ENCODE measurements at regions not wholly inside any gene's neighbourhood (a gene's known extent, or its start where the extent isn't known, plus 50 kb on each side); places are given as distances from the start of the nearest gene placed in this dataset.
A peak's percentile ranks its signal among the peaks of the same experiment; 100 is the strongest.
"Not testable (repeated sequence)": the region's sequence is repeated elsewhere in the genome, so short reads cannot be mapped to it uniquely, and the experiment has no call there.

- DNase-seq (ENCODE audit: low read depth in 3 of 3), result no peak
Measured at GRCh38 chr1:234902774-234903547, 225.7 kb downstream of the TOMM20 start.

DNA sequence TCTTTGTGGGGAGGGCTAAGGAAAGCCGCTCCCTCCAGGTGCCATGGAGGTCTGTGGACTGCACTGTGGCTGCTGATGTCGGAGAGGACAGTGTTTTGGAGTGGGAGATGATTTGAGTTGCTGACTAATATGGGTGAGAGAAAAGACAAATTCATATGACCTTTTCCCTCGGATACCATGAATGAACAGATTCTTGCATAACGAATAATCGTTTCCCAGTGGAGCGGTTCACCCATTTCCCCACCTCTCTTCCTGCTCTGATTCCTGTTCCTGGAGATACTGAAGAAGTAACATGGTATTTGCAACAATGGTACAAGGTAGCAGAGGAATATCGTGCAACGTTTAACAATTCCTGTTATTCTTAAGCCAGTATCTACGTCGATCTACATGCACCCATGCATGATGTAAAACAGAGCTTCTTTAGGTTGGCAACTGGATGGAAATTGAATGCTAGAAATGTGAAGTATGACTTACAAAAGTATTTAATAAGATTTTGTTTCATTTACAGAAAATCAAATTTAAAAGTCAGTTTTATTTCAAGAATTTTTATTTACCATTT lies 227.1 kb downstream of the TOMM20 start:
- DNase-seq (ENCODE audit: low read depth in 3 of 3), result no peak

DNA sequence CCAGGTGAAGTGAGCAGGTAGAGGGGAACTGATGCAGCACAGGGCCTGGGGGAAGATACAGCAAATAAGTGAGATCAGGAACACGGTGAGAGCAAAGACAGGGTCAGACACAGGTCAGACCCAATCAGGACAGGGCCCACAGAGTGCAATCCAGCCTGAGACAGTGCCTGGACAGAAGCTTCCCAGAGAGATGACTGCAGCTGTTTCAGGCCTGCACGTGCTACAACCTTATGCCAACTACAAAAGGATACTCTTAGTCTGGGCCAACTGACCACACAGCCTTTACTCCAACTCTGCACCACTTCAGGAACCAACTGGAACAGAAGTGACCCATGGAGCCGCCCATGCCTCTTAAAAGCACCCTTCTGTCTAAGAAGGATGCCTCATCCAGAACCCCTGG lies 228.0 kb downstream of the TOMM20 start:
- DNase-seq (ENCODE audit: low read depth in 3 of 3), result no peak

DNA sequence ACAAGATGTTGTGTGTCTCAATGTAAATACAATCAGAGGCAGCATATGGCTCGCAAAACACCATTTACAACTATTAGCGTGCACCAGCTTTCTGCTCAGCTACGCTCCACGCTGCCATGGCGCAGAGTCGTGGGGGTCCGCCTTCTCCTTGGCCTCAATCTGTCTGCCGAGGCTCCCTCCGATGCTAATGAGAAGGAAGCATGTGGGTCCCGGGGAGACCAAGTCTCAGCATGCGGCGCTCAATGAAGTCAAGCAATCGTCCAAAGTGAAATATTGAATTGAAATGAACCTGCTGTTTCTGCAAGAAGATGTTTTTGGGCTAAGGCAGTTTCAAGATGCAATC lies 228.9 kb downstream of the TOMM20 start:
- no peak for DNase-seq (ENCODE audit: low read depth in 3 of 3)

DNA sequence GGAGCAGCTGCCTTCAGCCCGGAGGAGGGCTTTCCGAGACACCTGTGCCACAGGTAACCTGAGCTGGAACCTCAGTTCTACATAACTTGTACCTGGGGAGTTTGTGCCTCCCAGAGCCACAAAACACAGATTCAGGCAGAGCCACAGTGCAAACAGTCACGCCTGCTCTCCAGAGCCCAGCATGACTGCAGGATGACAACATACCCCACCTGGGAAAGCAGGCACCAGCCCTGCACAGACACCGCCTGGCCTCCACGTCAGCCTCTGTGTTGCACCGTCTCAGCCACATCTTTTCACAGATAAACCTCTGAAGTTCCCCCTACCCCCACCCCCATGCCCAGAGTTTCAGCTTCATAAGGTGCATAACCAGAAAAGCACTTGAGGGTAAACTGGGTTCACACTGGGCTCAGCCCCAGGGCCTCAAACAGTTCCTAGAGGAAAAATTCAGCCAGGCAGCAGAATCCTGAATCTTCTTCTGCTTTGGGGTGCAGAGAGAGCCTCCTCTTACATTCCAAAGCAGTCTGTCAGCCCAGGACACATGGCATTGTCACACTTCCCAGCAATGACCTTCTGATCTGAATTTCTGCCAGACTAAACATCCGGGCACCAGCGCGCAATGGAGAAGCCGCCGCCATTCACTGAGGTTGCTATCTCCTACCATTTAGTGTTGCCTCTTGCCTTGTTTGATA lies 229.5 kb downstream of the TOMM20 start:
- DNase-seq (ENCODE audit: low read depth in 3 of 3), result no peak

GRCh38 chr1:234898455-234899033 lies 230.1 kb downstream of the TOMM20 start:
- no peak for DNase-seq (ENCODE audit: low read depth in 3 of 3)

GRCh38 chr1:234897754-234898454 lies 230.7 kb downstream of the TOMM20 start:
- no peak for DNase-seq (ENCODE audit: low read depth in 3 of 3)

GRCh38 chr1:234897390-234897749 lies 231.3 kb downstream of the TOMM20 start:
- DNase-seq (ENCODE audit: low read depth in 3 of 3), result no peak

GRCh38 chr1:234896477-234897389 lies 231.9 kb downstream of the TOMM20 start:
- DNase-seq (ENCODE audit: low read depth in 3 of 3), result no peak

DNA sequence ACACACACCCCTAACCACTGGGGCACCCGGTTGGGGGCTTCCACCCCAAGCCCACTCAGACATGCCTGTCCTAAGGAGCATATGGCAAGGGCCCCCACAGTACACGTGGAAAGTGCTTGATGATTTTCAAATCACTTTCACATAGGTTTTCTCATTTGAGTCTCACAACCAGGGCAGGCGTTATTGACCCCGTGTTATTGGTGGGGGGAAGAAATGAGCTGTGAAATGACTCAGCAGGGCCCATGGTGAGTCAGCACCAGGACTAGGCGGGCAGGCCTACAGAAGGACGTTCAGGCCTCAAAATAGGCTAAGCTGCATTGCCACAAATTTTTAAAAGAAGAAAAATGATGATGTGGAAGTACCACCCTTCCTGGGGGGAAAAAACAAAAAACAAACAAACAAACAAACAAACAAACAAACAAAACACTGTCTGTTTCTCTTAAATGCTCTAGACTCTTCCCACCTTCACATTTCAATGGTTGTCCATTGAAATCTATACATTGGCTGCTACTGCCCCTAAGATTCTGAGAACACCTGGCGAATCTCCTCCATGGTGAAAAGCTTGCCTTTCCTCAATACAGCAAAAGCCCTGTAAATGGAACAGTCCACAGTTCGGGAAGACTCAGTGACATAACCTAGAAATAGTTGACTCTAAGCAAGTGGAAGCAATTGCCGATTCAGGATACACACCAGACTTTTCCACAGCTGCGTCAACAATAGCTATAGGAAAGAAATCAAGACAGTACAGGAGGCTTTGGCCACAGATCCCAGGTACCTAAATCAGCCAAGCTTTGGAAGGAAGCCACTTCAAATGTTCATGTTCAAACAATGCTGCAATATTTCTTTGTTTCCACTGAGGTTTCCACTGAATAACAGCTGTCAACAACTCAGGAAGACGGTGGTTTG lies 234.7 kb downstream of the TOMM20 start:
- DNase-seq (ENCODE audit: low read depth in 3 of 3), result peak in 2 of 3 experiments; percentile 18 to 53

DNA sequence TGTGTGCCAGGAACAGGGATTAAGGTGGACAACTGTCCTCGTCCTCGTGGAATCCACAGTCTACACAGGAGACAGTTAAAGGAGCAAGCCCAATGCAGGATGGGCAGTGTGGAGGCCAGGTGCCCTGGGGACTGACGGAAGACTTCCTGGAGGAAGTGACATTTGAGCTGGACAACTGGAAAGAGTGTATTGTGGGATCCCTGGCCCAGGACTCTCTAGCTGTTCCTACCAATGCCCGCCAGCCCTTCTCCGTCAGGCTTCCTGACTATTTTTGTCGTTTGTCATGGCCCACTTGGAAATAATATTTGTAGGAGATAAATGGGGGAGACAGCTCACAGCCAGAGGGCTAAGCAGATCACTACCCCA lies 235.3 kb downstream of the TOMM20 start:
- no peak for DNase-seq (ENCODE audit: low read depth in 3 of 3)

DNA sequence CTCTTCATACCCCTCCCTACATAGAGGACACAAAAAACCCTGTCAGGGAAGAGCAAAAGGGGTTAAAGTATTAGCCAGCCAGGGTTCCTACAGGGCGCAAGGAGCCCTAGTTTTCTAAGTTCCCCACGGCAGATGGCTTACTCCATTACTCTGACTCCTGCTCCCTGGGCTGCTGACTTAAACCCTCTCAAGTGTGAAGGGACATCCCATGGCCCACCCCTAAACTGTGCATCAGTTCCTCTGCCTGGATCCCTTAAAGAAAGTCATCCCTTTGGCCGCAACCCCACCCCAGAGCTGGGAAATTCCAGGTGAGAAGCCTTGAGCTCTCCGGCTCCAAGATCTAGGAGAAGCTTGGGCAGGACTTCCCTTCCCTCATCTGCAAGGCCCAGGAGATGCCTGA lies 236.0 kb downstream of the TOMM20 start:
- DNase-seq (ENCODE audit: low read depth in 3 of 3), result no peak

GRCh38 chr1:234891427-234891826 lies 237.2 kb downstream of the TOMM20 start:
- DNase-seq (ENCODE audit: low read depth in 3 of 3), result no peak

GRCh38 chr1:234889643-234890042 lies 239.0 kb downstream of the TOMM20 start:
- DNase-seq (ENCODE audit: low read depth in 3 of 3), result no peak

DNA sequence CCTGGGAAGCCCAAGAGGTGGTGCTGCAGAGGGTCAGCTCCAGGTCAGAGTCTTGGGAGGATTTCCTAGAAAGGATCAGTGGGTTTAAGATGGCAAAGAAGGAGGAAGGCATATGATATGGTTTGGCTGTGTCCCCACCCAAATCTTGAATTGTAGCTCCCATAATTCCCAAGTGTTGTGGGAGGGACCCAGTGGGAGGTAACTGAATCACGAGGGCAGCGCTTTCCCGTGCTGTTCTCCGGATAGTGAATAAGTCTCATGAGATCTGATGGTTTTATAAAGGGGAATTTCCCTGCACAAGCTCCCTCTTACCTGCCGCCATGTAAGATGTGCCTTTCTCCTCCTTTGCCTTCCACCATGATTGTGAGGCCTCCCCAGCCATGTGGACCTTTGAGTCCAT lies 240.4 kb downstream of the TOMM20 start:
- not testable (repeated sequence) for DNase-seq (ENCODE audit: low read depth in 3 of 3)

DNA sequence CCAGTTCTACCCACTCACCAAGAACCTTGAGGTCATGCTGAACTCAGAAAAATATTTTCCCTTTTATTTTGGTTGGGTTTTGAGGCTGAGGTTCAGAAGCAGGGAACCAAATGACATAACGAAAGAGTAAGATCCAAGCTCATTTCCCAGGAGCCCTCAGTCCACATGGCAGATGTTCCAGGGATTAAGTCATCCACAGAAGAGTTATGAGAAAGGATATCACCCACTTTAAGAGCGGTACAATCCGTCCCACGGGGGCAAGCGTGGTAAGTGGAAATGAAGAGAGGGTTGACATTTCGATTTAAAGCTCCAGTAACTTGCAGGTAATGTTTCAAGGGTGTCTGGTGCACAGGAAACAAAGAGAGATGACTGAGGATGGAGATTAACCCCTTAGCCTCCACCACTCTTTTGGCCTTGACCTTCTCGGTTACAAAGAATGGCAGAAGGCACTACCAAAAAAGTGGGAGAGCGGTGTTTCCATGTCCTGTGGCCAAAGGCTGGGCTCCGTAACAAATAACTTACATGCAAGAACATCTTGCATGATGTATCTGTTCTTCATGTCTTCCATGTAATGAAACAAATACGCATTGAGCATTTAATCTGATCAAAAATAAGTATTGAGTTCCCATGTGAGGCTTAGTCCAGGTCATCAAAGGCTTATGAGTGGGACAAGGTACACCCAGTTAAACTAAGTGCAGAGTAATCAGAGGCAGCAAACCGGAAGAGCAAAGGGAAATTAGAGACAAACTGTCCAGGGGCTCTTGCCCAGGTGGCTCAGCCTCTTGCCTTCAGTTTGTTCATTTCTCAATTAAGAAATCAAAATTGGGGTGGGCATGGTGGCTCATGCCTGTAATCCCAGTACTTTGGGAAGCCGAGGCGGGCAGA lies 241.4 kb downstream of the TOMM20 start:
- DNase-seq (ENCODE audit: low read depth in 3 of 3), result no peak

GRCh38 chr1:234886081-234886984 lies 242.3 kb downstream of the TOMM20 start:
- no peak for DNase-seq (ENCODE audit: low read depth in 3 of 3)

DNA sequence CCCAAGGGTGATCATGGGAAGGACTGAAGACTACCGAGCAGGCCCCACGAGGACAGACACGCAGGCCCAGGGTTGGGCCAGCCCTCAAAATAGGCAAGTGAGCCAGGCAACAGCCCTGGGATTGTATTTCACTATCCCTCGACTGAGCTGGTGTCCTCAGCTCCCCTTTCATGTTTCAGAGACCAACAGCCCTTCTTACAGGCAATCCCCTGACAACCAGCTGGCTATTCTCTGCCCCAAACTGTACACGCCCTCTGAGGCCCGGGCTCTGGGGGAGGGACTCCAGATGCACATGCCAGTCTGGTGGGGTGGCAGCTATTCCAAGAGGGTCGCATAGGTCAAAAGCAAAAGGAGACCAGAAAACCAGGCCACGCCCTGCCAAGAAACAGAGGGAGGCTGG lies 243.0 kb downstream of the TOMM20 start:
- DNase-seq (ENCODE audit: low read depth in 3 of 3), result no peak
